PC-9 (cell line): ENCODE measurements at regions not wholly inside any gene's neighbourhood (a gene's known extent, or its start where the extent isn't known, plus 50 kb on each side); places are given as distances from the start of the nearest gene placed in this dataset.

Experiments used
- CTCF ChIP-seq: fragments of 200-600 bp; sonication (generic); conservative IDR thresholded peaks from 2 replicates; pipeline ENCODE4 v1.6.1; 2017; ENCODE audit warnings: mixed run types, antibody characterized with exemption, mild to moderate bottlenecking, moderate library complexity
- EZH2 ChIP-seq: fragments of 200-600 bp; sonication (generic); IDR thresholded peaks from 2 replicates; pipeline ENCODE4 v1.8.0; 2017; ENCODE audit warnings: antibody characterized with exemption, low read depth

DNA sequence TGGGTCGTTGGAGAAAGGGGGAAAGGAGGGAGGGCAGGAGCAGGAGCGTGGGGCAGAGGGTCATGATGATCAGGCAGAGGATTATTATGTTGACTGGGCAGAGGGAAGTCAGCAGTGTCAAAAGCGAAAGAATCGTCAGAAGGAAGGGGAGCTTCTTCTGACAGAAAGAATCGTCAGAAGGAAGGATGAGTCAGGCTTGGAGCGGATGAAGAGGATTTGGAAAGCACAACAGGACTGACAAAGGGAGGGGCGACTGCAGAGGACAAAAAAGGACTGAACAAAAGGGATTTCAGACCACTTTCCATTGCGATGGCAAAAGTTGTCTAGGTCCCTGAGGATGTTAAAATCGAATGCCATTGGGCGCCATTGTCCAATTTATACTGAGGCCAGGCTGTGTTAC is 1053.5 kb downstream of the SI start:
- TF ChIP-seq EZH2, result no peak
- TF ChIP-seq CTCF, result no peak
